Peyer's patch (tissue), 4 donors: ENCODE measurements at regions not wholly inside any gene's neighbourhood (a gene's known extent, or its start where the extent isn't known, plus 50 kb on each side); places are given as distances from the start of the nearest gene placed in this dataset.

ENCODE experiments used
- CTCF ChIP-seq, 6 experiments: fragments of 450-650 bp in 4 of 6; fragments of 200-600 bp in 2 of 6; sonication (generic) in 1 of 6; IDR thresholded peaks; one replicate each; pipeline ENCODE4 v1.5.1; 2017 to 2019; ENCODE audit warnings: antibody characterized with exemption in 6 of 6, mild to moderate bottlenecking in 3 of 6, moderate library complexity in 1 of 6
- POLR2A ChIP-seq, 2 donors: fragments of 450-650 bp; IDR thresholded peaks; one replicate each; pipeline ENCODE4 v1.5.1; 2017; ENCODE audit warnings: antibody characterized with exemption in 2 of 2, mild to moderate bottlenecking in 2 of 2, moderate library complexity in 2 of 2

GRCh38 chr12:60836651-60837050, 1240.8 kb downstream of the SLC16A7 start:
- TF ChIP-seq CTCF (IDR thresholded peaks at IDR 0.05) (no peak), POLR2A (IDR thresholded peaks at IDR 0.05) (no peak)
